ENCODE measurements at regions not wholly inside any gene's neighbourhood (a gene's known extent, or its start where the extent isn't known, plus 50 kb on each side); places are given as distances from the start of the nearest gene placed in this dataset.

DNA sequence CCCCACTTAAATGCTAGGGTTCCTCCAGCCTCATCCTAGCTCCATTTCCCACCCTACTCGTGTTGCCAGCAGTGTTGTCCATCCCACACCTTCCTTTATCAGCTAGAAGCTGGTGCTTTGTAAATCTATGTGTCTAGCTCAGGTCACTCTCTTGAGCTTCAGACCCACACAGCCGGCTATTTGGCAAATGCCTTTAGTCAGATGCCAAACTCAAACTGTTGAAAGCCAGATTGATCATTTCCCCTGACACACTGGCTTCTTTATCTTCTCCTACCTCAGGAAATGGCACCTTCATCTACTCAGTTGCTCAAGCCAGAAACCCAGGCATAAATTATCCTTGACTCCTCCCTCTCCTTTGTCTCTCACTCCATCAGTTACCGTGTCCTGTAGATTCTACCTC lies 61.5 kb upstream of the TPM1 start:
- no peaks in the 10 kb centered on the region for H3K36me3 Mint-ChIP-seq (ENCODE audit: low read depth)
- peaks cover 9% of the 10 kb centered on the region for H3K27me3 Mint-ChIP-seq (ENCODE audit: low read depth)
- no peaks in the 10 kb centered on the region for H3K4me1 Mint-ChIP-seq (ENCODE audit: low read depth)
- no peaks in the 10 kb centered on the region for H3K9me3 Mint-ChIP-seq
- H3K27ac Mint-ChIP-seq = no peak overlapping the region
- H3K4me3 Mint-ChIP-seq = no peak overlapping the region

DNA sequence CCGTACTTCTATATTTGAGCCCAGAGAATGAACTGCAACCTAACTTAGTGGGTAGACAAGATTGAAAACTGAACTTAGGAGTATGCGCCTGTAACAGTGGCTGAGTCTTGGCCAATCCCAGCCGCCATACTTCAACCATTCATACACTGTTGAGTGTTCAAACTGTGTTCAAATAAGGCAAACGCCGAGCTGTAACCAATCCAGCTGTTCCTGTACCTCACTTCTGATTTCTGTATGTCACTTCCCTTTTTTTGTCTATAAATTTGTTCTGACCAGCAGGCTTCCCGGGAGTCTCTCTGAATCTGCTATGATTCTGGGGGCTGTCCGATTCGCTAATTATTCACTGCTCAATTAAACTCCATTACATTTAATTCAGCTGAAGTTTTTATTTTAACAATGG lies 58.6 kb upstream of the TPM1 start:
- no peaks in the 10 kb centered on the region for H3K36me3 Mint-ChIP-seq (ENCODE audit: low read depth)
- H3K27ac Mint-ChIP-seq = no peak overlapping the region
- H3K9me3 Mint-ChIP-seq = no peaks in the 10 kb centered on the region
- no peak overlapping the region for H3K4me3 Mint-ChIP-seq
- H3K27me3 Mint-ChIP-seq (ENCODE audit: low read depth) = peaks cover 14% of the 10 kb centered on the region
- no peaks in the 10 kb centered on the region for H3K4me1 Mint-ChIP-seq (ENCODE audit: low read depth)

DNA sequence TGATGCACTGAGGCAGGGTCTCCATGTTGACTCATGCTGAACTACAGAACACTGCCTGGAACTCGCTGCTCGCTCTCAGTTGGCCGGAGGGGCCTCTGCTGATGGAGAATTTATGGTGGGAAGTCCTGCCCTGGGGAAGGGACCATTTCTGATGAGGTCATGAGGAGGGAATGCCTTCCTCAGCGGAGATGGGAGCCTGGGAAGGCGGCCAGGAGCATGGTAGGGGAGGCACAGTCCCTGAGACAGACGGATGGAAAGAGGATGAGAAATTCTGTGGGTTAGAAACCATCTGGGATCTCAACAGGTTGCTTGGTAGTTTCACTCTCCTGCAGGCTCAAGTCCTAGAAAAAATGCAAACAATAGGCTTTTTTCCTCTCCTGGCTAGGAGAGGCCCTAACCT lies 56.8 kb upstream of the TPM1 start:
- Mint-ChIP-seq H3K36me3 (ENCODE audit: low read depth) (no peaks in the 10 kb centered on the region), H3K27me3 (ENCODE audit: low read depth) (peaks cover 19% of the 10 kb centered on the region), H3K27ac (no peak overlapping the region), H3K4me3 (no peak overlapping the region), H3K9me3 (no peaks in the 10 kb centered on the region), H3K4me1 (ENCODE audit: low read depth) (no peaks in the 10 kb centered on the region)

DNA sequence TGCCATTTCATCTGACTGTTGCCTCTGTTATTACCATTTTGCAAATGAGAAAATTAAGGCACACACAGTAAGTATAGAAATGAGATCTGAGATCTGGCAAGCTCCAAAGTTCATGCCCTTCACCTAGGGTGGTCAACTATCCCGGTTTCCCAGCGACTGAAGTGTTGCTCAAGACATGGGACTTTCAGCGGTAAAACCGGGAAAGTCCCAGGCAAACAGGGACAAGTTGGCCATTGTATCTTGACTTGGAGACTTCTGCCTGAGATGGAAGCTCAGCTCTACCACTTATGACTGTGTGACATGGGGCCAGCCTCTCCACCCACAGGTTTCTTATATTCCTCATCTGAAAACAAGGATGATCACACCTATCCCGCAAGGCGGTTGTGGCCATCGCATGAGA lies 55.6 kb upstream of the TPM1 start:
- H3K4me1 Mint-ChIP-seq (ENCODE audit: low read depth) = no peaks in the 10 kb centered on the region
- H3K4me3 Mint-ChIP-seq = no peak overlapping the region
- H3K27ac Mint-ChIP-seq = no peak overlapping the region
- H3K36me3 Mint-ChIP-seq (ENCODE audit: low read depth) = no peaks in the 10 kb centered on the region
- peaks cover 22% of the 10 kb centered on the region for H3K27me3 Mint-ChIP-seq (ENCODE audit: low read depth)
- no peaks in the 10 kb centered on the region for H3K9me3 Mint-ChIP-seq

DNA sequence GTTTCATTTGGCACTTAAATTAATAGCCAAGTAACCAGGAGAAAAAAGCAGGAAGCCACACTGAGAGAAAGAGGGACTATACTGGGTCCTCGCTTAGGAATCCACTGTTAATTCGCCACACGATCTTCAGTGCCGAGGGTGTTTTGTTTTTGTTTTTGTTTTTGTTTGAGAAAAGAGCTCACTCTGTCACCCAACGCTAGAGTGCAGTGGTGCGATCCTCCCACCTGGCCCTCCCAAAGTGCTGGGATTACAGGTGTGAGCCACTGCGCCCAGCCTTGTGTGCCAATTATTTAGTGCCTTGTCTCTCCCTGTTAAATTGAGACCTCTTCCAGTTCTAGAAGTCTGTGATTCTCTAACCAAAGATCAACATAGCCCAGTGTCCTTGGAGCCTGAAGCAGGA lies 53.8 kb upstream of the TPM1 start:
- no peaks in the 10 kb centered on the region for H3K9me3 Mint-ChIP-seq
- H3K4me3 Mint-ChIP-seq = no peak overlapping the region
- no peak overlapping the region for H3K27ac Mint-ChIP-seq
- H3K27me3 Mint-ChIP-seq (ENCODE audit: low read depth) = peaks cover 28% of the 10 kb centered on the region
- H3K36me3 Mint-ChIP-seq (ENCODE audit: low read depth) = no peaks in the 10 kb centered on the region
- no peaks in the 10 kb centered on the region for H3K4me1 Mint-ChIP-seq (ENCODE audit: low read depth)

DNA sequence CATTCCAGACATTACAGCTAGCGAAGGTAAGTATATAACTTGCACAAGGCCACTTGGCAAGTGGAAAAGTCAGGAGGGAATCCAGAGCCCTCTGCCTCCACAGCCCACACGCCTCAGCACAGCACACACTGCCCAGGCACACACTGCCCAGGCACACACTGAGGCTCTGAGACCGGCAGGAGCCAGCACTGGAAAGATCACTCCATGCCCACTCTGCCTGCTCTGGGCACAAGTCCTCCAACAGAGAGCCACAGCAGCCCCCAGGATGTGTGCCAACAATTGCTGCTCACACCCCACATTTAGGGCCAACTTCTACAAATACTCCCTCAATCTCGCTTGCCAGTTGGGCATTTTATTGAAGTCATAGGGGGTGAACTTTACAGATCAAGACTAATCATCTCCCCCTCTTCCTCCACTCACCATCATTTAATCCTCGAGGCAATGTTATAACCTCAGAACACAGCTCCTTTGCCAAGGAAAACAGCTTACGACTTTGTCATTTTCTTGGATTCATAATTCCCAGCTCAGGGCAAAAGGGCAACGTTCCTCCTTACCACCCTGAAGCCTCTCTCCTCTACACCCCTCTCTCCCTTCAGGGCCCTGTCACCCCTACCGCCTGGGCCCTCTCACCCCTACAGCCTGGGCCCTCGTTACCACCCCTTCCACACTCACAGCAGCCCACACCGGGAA lies 53.0 kb upstream of the TPM1 start:
- no peaks in the 10 kb centered on the region for H3K36me3 Mint-ChIP-seq (ENCODE audit: low read depth)
- H3K27me3 Mint-ChIP-seq (ENCODE audit: low read depth) = peaks cover 27% of the 10 kb centered on the region
- H3K4me1 Mint-ChIP-seq (ENCODE audit: low read depth) = no peaks in the 10 kb centered on the region
- H3K27ac Mint-ChIP-seq = no peak overlapping the region
- H3K9me3 Mint-ChIP-seq = no peaks in the 10 kb centered on the region
- no peak overlapping the region for H3K4me3 Mint-ChIP-seq

DNA sequence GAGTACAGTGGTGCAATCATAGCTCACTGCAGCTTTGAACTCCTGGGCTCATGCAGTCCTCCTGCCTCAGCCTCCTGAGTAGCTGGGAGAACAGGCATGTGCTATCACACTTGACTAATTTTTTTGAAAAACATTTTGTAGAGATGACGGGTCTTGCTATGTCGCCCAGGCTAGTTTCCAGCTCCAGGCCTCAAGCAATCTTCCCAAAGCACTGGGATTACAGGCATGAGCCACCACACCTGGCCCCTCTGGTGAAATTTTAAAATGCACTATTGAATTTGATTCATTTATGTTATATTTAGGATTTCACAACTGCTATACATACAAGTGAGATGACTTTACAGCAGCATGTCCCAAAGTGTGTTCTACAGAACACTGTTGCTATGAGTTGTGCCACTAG lies 50.8 kb upstream of the TPM1 start:
- Mint-ChIP-seq H3K4me3 (no peak overlapping the region), H3K4me1 (ENCODE audit: low read depth) (no peaks in the 10 kb centered on the region), H3K27me3 (ENCODE audit: low read depth) (peaks cover 21% of the 10 kb centered on the region), H3K9me3 (no peaks in the 10 kb centered on the region), H3K36me3 (ENCODE audit: low read depth) (no peaks in the 10 kb centered on the region), H3K27ac (no peak overlapping the region)

DNA sequence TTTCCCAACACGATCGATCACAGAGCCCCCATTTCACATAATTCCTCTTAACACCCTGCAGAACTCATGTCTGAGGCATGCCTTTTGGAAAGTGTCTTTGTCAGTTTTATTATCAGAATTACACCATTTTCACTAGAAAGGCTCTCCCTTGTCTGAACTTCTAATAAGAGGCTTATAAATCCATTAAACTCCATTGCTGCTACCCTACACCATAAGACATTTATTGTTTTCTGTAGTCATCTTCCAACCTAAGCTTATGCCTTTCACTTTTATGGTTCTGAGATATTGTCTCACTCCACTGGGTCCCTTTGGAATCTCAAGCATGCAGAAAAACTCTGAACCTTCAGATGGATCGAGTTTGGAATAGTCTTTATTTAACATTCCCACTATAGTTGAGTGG lies 50.2 kb upstream of the TPM1 start:
- Mint-ChIP-seq H3K4me3 (no peak overlapping the region), H3K9me3 (no peaks in the 10 kb centered on the region), H3K27ac (no peak overlapping the region), H3K36me3 (ENCODE audit: low read depth) (no peaks in the 10 kb centered on the region), H3K27me3 (ENCODE audit: low read depth) (peaks cover 21% of the 10 kb centered on the region), H3K4me1 (ENCODE audit: low read depth) (no peaks in the 10 kb centered on the region)
